Motor neuron (in vitro differentiated cells): ENCODE measurements at regions not wholly inside any gene's neighbourhood (a gene's known extent, or its start where the extent isn't known, plus 50 kb on each side); places are given as distances from the start of the nearest gene placed in this dataset.
A peak's percentile ranks its signal among the peaks of the same experiment; 100 is the strongest.

Experiments
- ATAC-seq, 8 experiments: fragments of 200-7000 bp; cut with Tn5 transposase; replicated peaks in 6 of 8; 2 replicates each; pipeline ENCODE4 v1.8.0; 2021; ENCODE audit warnings: mild to moderate bottlenecking in 8 of 8, moderate library complexity in 8 of 8
- H3K27ac ChIP-seq, 2 donors: fragments of 250-450 bp; sonication (Bioruptor Pico); 2 replicates each; pipeline ENCODE4 v1.9.0; 2021; ENCODE audit warnings: antibody characterized with exemption in 2 of 2, mild to moderate bottlenecking in 2 of 2, moderate library complexity in 1 of 2
- H3K4me1 ChIP-seq, 2 donors: fragments of 250-450 bp; sonication (Bioruptor Pico); replicated peaks in 1 of 2; 2 replicates each; pipeline ENCODE4 v1.6.1; 2021; ENCODE audit warnings: antibody characterized with exemption in 2 of 2, mild to moderate bottlenecking in 2 of 2, moderate library complexity in 1 of 2
- H3K4me3 ChIP-seq, 5 donors: fragments of 250-450 bp; sonication (Bioruptor Pico); 2 replicates each; pipeline ENCODE4 v1.9.0; 2021; ENCODE audit warnings: antibody characterized with exemption in 5 of 5, mild to moderate bottlenecking in 5 of 5, moderate library complexity in 4 of 5
- WGBS, 10 experiments: fragments of 450-650 bp; shearing (Covaris generic); methylation state at CpG; one replicate each; pipeline ENCODE4 v1.0.0; 2022; 5-methylcytosine and 5-hydroxymethylcytosine counted together
- in situ Hi-C, 9 experiments: fragments of 400-800 bp; cut with MboI; loops; one replicate each; pipeline ENCODE4 v1.15.0; 2021; ENCODE audit warnings: low sequenced_read_pairs in 9 of 9, low pct_unique_long_range_greater_than_20kb in 2 of 9; ENCODE audit not compliant: unreplicated experiment in 9 of 9

- in situ Hi-C loops, result no loop called here
- no peak overlapping the region for H3K4me3 ChIP-seq
- ATAC-seq, result peak in 6 of 8 experiments; percentile 48 to 74 (median 64)
- H3K4me1 ChIP-seq, result peaks cover 7 to 8% of the 10 kb centered on the region in 2 donors
- 0 to 50% (median 14%) methylated on average over 1 to 4 of the region's 4 CpGs; no CpG with 5 or more reads in 1 of the 10 experiments for WGBS, 10 experiments
- no peak overlapping the region for H3K27ac ChIP-seq
These were observed 55.6 kb upstream of the CARMIL1 start for GRCh38 chr6:25223490-25223991.

GRCh38 chr6:25224242-25224641 lies 54.9 kb upstream of the CARMIL1 start:
- in situ Hi-C loops, result no loop called here
- no peak for ATAC-seq
- Histone ChIP-seq H3K4me3 (no peak overlapping the region), H3K27ac (no peak overlapping the region), H3K4me1 (peaks cover 6 to 7% of the 10 kb centered on the region in 2 donors)
- WGBS, 10 experiments, result 80 to 100% (median 88%) methylated on average over 1 to 3 of the region's 4 CpGs; no CpG with 5 or more reads in 6 of the 10 experiments

- in situ Hi-C loops, result loop anchor here in 1 of 9 experiments (25.0 kb wide), 1 partner anchor 709 kb away; the partner anchor contains the start of gene SLC17A2
- H3K4me1 ChIP-seq, result no peaks in the 10 kb centered on the region
- no peak overlapping the region for H3K27ac ChIP-seq
- no peak overlapping the region for H3K4me3 ChIP-seq
- no peak for ATAC-seq
These were observed 51.3 kb upstream of the CARMIL1 start for GRCh38 chr6:25227854-25228253.
